GM21717 (cell line): ENCODE measurements at regions not wholly inside any gene's neighbourhood (a gene's known extent, or its start where the extent isn't known, plus 50 kb on each side); places are given as distances from the start of the nearest gene placed in this dataset.

ENCODE experiments used
- ATAC-seq: cut with Tn5 transposase; IDR thresholded peaks from one replicate; pipeline ENCODE4 v1.9.1; 2021; ENCODE audit warnings: mild to moderate bottlenecking, moderate library complexity; ENCODE audit not compliant: unreplicated experiment

- ATAC-seq = peak; percentile 42
These were observed 64.8 kb upstream of the AMZ2 start for GRCh38 chr17:68182940-68183551.

GRCh38 chr17:68184141-68184571, 63.7 kb upstream of the AMZ2 start:
- no peak for ATAC-seq

- peak; percentile 61 for ATAC-seq
These were observed 62.9 kb upstream of the AMZ2 start for GRCh38 chr17:68184816-68185436.

GRCh38 chr17:68185820-68186219, 62.0 kb upstream of the AMZ2 start:
- no peak for ATAC-seq

- no peak for ATAC-seq
These were observed 57.3 kb upstream of the AMZ2 start for GRCh38 chr17:68190495-68190894.

- ATAC-seq = no peak
These were observed 52.0 kb upstream of the AMZ2 start for GRCh38 chr17:68195667-68196393.

- ATAC-seq = no peak
These were observed 51.3 kb upstream of the AMZ2 start for GRCh38 chr17:68196394-68197090.

- no peak for ATAC-seq
These were observed 50.5 kb upstream of the AMZ2 start for GRCh38 chr17:68197091-68197996.

GRCh38 chr17:68197997-68198930, 49.6 kb upstream of the AMZ2 start:
- ATAC-seq = no peak
